Ishikawa (cell line): ENCODE measurements at regions not wholly inside any gene's neighbourhood (a gene's known extent, or its start where the extent isn't known, plus 50 kb on each side); places are given as distances from the start of the nearest gene placed in this dataset.

Experiments
- EP300 ChIP-seq: IDR thresholded peaks from 2 replicates; pipeline ENCODE4 v1.6.1; 2012; ENCODE audit warnings: borderline replicate concordance
- RAD21 ChIP-seq: IDR thresholded peaks from 2 replicates; pipeline ENCODE4 v1.6.1; 2012; ENCODE audit warnings: low read depth
- TCF12 ChIP-seq: IDR thresholded peaks from 2 replicates; pipeline ENCODE4 v1.6.1; 2012; ENCODE audit warnings: low read depth

GRCh38 chr5:130424341-130424740 is 520.1 kb downstream of the CHSY3 start:
- TF ChIP-seq EP300 (no peak), TCF12 (no peak), RAD21 (no peak)
